ENCODE measurements at regions not wholly inside any gene's neighbourhood (a gene's known extent, or its start where the extent isn't known, plus 50 kb on each side); places are given as distances from the start of the nearest gene placed in this dataset.
"Not testable (repeated sequence)": the region's sequence is repeated elsewhere in the genome, so short reads cannot be mapped to it uniquely, and the experiment has no call there.

DNA sequence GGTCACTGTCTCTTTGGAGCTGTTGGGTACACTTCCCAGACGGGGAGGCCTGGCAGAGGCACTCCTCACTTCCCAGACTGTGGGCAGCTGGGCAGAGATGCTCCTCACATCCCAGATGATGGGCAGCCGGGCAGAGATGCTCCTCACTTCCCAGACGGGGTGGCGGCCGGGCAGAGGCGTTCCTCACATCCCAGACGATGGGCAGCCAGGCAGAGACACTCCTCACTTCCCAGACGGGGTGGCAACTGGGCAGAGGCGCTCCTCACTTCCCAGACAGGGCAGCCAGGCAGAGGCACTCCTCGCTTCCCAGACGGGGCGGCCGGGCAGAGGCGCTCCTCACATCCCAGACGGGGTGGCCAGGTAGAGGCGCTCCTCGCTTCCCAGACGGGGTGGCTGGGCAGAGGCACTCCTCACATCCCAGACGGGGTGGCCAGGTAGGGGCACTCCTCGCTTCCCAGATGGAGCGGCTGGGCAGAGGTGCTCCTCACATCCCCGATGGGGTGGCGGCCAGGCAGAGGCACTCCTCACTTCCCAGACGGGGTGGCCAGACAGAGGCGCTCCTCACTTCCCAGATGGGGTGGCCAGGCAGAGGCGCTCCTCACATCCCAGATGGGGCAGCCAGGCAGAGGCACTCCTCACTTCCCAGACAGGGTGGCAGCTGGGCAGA, 833.1 kb upstream of the RAG2 start:
- H3K27me3 ChIP-seq (ENCODE audit: insufficient read depth, low read length); H3K36me3 ChIP-seq (ENCODE audit: insufficient read depth, low read length); H3K27ac ChIP-seq (ENCODE audit: low read depth, low read length); intact Hi-C loops (cut with micrococcal nuclease); H3K27ac Mint-ChIP-seq; H3K4me3 ChIP-seq (ENCODE audit: low read length in 2 of 2); H3K4me1 Mint-ChIP-seq; CTCF ChIA-PET (ENCODE audit: partially characterized antibody); H3K9me3 ChIP-seq (ENCODE audit: control insufficient read depth in 1 of 2, low read length in 2 of 2); H3K4me3 Mint-ChIP-seq; H3K27me3 Mint-ChIP-seq; POLR2A ChIA-PET (ENCODE audit: partially characterized antibody); H3K4me1 ChIP-seq (ENCODE audit: insufficient read depth, low read length); H3K36me3 Mint-ChIP-seq; DNase-seq: not testable (repeated sequence)
- peaks cover 2 to 22% (median 14%) of the 10 kb centered on the region in 8 donors for H3K9me3 Mint-ChIP-seq

DNA sequence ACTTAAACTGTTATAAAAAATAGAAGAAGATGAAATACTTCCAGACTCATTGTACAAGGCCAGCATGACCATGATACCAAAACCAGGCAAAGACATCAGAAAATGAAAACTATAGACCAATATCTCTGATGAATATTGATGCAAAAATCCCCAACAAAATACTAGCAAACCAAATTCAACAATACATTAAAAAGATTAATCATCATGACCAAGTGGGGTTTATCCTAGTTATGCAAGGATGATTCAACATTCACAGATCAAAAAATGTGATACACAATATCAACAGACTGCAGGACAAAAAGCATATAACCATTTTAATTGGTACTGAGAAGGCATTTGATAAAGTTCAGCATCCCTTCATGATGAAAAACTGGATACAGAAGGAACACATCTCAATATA, 824.5 kb upstream of the RAG2 start:
- H3K27ac Mint-ChIP-seq: no peak overlapping the region
- ChIA-PET CTCF (ENCODE audit: partially characterized antibody) (no interaction called here), POLR2A (ENCODE audit: partially characterized antibody) (no interaction called here)
- peaks cover 1 to 39% (median 15%) of the 10 kb centered on the region in 8 donors for H3K9me3 Mint-ChIP-seq
- no peak overlapping the region for H3K4me3 Mint-ChIP-seq
- Histone ChIP-seq H3K4me3 (ENCODE audit: low read length in 2 of 2) (no peak overlapping the region), H3K9me3 (ENCODE audit: control insufficient read depth in 1 of 2, low read length in 2 of 2) (no peaks in the 10 kb centered on the region), H3K4me1 (ENCODE audit: insufficient read depth, low read length) (no peaks in the 10 kb centered on the region), H3K27me3 (ENCODE audit: insufficient read depth, low read length) (no peaks in the 10 kb centered on the region), H3K27ac (ENCODE audit: low read depth, low read length) (no peak overlapping the region), H3K36me3 (ENCODE audit: insufficient read depth, low read length) (no peaks in the 10 kb centered on the region)
- no peaks in the 10 kb centered on the region for H3K36me3 Mint-ChIP-seq
- H3K27me3 Mint-ChIP-seq: no peaks in the 10 kb centered on the region
- no peak for DNase-seq
- intact Hi-C loops (cut with micrococcal nuclease): no loop called here
- no peaks in the 10 kb centered on the region for H3K4me1 Mint-ChIP-seq

DNA sequence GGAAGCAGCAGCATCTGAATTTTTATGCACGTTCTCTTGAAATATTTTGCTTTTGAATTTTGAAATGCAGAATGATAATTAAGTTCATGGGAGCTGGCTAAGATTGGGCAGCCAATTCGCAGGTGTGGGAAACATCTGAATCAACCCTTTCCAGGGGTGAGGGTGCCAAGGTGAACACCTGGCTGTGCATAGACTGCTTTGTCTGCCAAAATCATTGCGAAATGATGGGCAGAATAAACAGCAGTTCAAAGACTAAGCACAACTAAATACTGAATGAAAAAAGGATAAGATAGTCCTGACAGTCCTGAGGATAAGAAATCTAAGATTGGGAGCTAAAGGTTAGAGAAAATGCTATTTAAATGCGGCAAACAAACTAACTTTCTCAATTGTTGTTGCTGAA, 813.3 kb upstream of the RAG2 start:
- H3K36me3 Mint-ChIP-seq: no peaks in the 10 kb centered on the region
- peaks cover 0 to 3% of the 10 kb centered on the region in 2 donors for H3K9me3 ChIP-seq (ENCODE audit: control insufficient read depth in 1 of 2, low read length in 2 of 2)
- peaks cover 2 to 17% (median 8%) of the 10 kb centered on the region in 8 donors for H3K9me3 Mint-ChIP-seq
- POLR2A ChIA-PET (ENCODE audit: partially characterized antibody): no interaction called here
- H3K4me1 ChIP-seq (ENCODE audit: insufficient read depth, low read length): no peaks in the 10 kb centered on the region
- DNase-seq: no peak
- no peak overlapping the region for H3K27ac ChIP-seq (ENCODE audit: low read depth, low read length)
- CTCF ChIA-PET (ENCODE audit: partially characterized antibody): no interaction called here
- H3K27ac Mint-ChIP-seq: no peak overlapping the region
- H3K4me3 ChIP-seq (ENCODE audit: low read length in 2 of 2): no peak overlapping the region
- no peaks in the 10 kb centered on the region for H3K4me1 Mint-ChIP-seq
- H3K4me3 Mint-ChIP-seq: no peak overlapping the region
- H3K27me3 ChIP-seq (ENCODE audit: insufficient read depth, low read length): no peaks in the 10 kb centered on the region
- intact Hi-C loops (cut with micrococcal nuclease): no loop called here
- no peaks in the 10 kb centered on the region for H3K27me3 Mint-ChIP-seq
- no peaks in the 10 kb centered on the region for H3K36me3 ChIP-seq (ENCODE audit: insufficient read depth, low read length)

DNA sequence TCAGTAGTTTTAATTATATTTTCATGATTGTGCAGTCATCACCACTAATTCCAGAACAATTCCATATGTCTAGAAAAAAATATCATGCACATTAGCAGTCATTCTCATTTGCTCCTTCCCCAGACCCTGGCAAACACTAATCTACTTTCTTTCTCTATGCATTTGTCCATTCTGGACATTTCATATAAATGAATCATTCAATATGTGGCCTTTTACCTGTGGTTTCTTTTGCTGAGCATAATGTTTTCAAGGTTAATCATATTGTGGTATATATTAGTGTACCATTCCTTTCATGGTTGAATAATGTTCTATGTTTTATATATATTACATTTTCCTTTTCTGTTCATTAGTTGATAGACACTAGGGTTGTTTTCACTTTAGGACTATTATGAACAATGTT, 811.1 kb upstream of the RAG2 start:
- POLR2A ChIA-PET (ENCODE audit: partially characterized antibody): no interaction called here
- peaks cover 2 to 19% (median 8%) of the 10 kb centered on the region in 8 donors for H3K9me3 Mint-ChIP-seq
- intact Hi-C loops (cut with micrococcal nuclease): no loop called here

DNA sequence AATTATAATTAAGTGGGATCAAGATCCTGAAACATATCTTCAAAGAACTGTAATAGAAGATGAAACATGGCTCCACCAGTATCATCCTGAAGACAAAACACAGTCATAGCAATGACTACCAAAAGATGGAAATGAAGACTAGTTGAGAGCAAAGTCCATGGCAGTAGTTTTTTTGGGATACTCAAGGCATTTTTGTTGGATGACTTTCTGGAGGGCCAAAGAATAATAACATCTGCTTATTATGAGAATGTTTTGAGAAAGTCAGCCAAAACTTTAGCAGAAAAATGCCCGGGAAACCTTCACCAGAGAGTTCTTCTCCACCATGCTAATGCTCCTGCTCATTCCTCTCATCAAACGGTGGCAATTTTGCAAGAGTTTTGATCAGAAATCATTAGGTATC, 809.4 kb upstream of the RAG2 start:
- Mint-ChIP-seq H3K27me3 (no peaks in the 10 kb centered on the region), H3K27ac (no peak overlapping the region), H3K4me1 (no peaks in the 10 kb centered on the region), H3K4me3 (no peak overlapping the region), H3K9me3 (peaks cover 0 to 23% (median 8%) of the 10 kb centered on the region in 8 donors), H3K36me3 (no peaks in the 10 kb centered on the region)
- Histone ChIP-seq H3K9me3 (ENCODE audit: control insufficient read depth in 1 of 2, low read length in 2 of 2) (peaks cover 0 to 3% of the 10 kb centered on the region in 2 donors), H3K36me3 (ENCODE audit: insufficient read depth, low read length) (no peaks in the 10 kb centered on the region), H3K4me1 (ENCODE audit: insufficient read depth, low read length) (no peaks in the 10 kb centered on the region), H3K27ac (ENCODE audit: low read depth, low read length) (no peak overlapping the region), H3K27me3 (ENCODE audit: insufficient read depth, low read length) (no peaks in the 10 kb centered on the region), H3K4me3 (ENCODE audit: low read length in 2 of 2) (no peak overlapping the region)
- DNase-seq: no peak
- ChIA-PET POLR2A (ENCODE audit: partially characterized antibody) (no interaction called here), CTCF (ENCODE audit: partially characterized antibody) (no interaction called here)
- intact Hi-C loops (cut with micrococcal nuclease): no loop called here

More for the DNA sequence above, 811.1 kb upstream of the RAG2 start:
- Mint-ChIP-seq H3K27ac (no peak overlapping the region), H3K36me3 (no peaks in the 10 kb centered on the region), H3K4me3 (no peak overlapping the region), H3K27me3 (no peaks in the 10 kb centered on the region), H3K4me1 (no peaks in the 10 kb centered on the region)
- Histone ChIP-seq H3K4me1 (ENCODE audit: insufficient read depth, low read length) (no peaks in the 10 kb centered on the region), H3K36me3 (ENCODE audit: insufficient read depth, low read length) (no peaks in the 10 kb centered on the region), H3K27ac (ENCODE audit: low read depth, low read length) (no peak overlapping the region), H3K27me3 (ENCODE audit: insufficient read depth, low read length) (no peaks in the 10 kb centered on the region), H3K9me3 (ENCODE audit: control insufficient read depth in 1 of 2, low read length in 2 of 2) (peaks cover 0 to 3% of the 10 kb centered on the region in 2 donors), H3K4me3 (ENCODE audit: low read length in 2 of 2) (no peak overlapping the region)
- DNase-seq: no peak
- CTCF ChIA-PET (ENCODE audit: partially characterized antibody): no interaction called here

DNA sequence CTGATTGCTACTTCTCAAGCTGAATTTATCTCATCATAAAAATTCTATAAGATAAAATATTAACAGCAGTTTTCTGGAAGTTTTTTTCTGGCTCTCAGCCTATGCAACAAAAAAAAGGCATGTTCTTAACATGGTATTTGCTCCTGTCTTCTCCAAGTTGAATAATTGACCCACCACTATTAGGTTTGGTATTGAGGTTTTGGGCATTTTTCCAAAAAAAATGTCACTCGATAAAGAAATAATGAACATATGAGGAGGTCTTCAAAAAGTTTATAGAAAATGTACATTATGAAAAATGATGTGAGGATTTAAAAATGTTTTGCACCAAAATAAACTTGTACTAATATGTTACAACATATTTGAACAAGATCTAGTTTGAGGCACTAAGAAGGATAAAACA, 808.6 kb upstream of the RAG2 start:
- H3K4me3 ChIP-seq (ENCODE audit: low read length in 2 of 2): no peak overlapping the region
- peaks cover 0 to 3% of the 10 kb centered on the region in 2 donors for H3K9me3 ChIP-seq (ENCODE audit: control insufficient read depth in 1 of 2, low read length in 2 of 2)
- H3K4me1 ChIP-seq (ENCODE audit: insufficient read depth, low read length): no peaks in the 10 kb centered on the region
- Mint-ChIP-seq H3K36me3 (no peaks in the 10 kb centered on the region), H3K27ac (no peak overlapping the region), H3K27me3 (no peaks in the 10 kb centered on the region), H3K9me3 (peaks cover 0 to 21% (median 5%) of the 10 kb centered on the region in 8 donors), H3K4me3 (no peak overlapping the region), H3K4me1 (no peaks in the 10 kb centered on the region)
- intact Hi-C loops (cut with micrococcal nuclease): no loop called here
- H3K27ac ChIP-seq (ENCODE audit: low read depth, low read length): no peak overlapping the region
- ChIA-PET CTCF (ENCODE audit: partially characterized antibody) (no interaction called here), POLR2A (ENCODE audit: partially characterized antibody) (no interaction called here)
- no peaks in the 10 kb centered on the region for H3K27me3 ChIP-seq (ENCODE audit: insufficient read depth, low read length)
- no peak for DNase-seq
- H3K36me3 ChIP-seq (ENCODE audit: insufficient read depth, low read length): no peaks in the 10 kb centered on the region

DNA sequence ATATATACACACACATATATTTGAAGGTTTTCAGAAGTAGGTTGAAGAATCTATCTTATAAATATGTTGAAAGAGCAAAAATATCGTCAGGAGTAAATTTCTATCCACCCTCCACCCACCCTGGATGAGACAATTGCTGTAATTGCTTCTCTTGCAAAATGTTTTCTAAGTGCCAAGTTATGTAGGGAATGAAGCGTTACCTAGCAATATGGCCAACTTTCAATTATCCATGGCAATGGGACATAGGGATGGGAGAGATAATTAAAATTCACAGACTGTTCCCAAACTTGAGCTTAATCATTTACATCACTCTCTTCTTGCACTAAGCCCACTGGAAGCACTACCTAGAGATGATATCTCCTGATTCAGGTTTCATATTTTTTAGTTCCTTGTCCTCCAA, 806.2 kb upstream of the RAG2 start:
- ChIA-PET POLR2A (ENCODE audit: partially characterized antibody) (no interaction called here), CTCF (ENCODE audit: partially characterized antibody) (no interaction called here)
- Histone ChIP-seq H3K27ac (ENCODE audit: low read depth, low read length) (no peak overlapping the region), H3K4me1 (ENCODE audit: insufficient read depth, low read length) (no peaks in the 10 kb centered on the region), H3K9me3 (ENCODE audit: control insufficient read depth in 1 of 2, low read length in 2 of 2) (no peaks in the 10 kb centered on the region), H3K36me3 (ENCODE audit: insufficient read depth, low read length) (no peaks in the 10 kb centered on the region), H3K27me3 (ENCODE audit: insufficient read depth, low read length) (no peaks in the 10 kb centered on the region), H3K4me3 (ENCODE audit: low read length in 2 of 2) (no peak overlapping the region)
- no peaks in the 10 kb centered on the region for H3K27me3 Mint-ChIP-seq
- H3K36me3 Mint-ChIP-seq: no peaks in the 10 kb centered on the region
- H3K4me3 Mint-ChIP-seq: no peak overlapping the region
- DNase-seq: no peak
- peaks cover 0 to 23% (median 4%) of the 10 kb centered on the region in 8 donors for H3K9me3 Mint-ChIP-seq
- intact Hi-C loops (cut with micrococcal nuclease): no loop called here
- no peak overlapping the region for H3K27ac Mint-ChIP-seq
- H3K4me1 Mint-ChIP-seq: no peaks in the 10 kb centered on the region

DNA sequence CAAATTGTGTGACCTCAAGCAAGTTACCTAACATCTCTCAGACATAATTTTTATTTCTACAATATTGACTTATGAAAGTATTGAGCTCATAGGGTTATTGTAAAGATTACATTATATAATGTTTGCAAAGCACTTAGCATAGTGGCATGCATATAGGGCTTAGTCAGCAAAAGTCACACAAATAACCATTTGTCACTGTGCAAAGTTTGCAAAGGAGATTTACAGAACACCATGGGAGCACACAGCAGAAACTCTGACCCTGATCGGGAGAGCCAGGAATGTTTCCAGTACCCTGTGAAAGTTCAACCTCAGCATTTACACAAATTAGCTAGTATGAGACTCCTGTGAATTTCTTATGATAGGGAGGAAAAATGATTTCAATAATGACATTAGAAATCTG, 804.6 kb upstream of the RAG2 start:
- Mint-ChIP-seq H3K27me3 (no peaks in the 10 kb centered on the region), H3K9me3 (peaks cover 0 to 30% (median 5%) of the 10 kb centered on the region in 8 donors), H3K4me3 (no peak overlapping the region), H3K36me3 (no peaks in the 10 kb centered on the region), H3K27ac (no peak overlapping the region), H3K4me1 (no peaks in the 10 kb centered on the region)
- intact Hi-C loops (cut with micrococcal nuclease): no loop called here
- Histone ChIP-seq H3K9me3 (ENCODE audit: control insufficient read depth in 1 of 2, low read length in 2 of 2) (no peaks in the 10 kb centered on the region), H3K4me1 (ENCODE audit: insufficient read depth, low read length) (no peaks in the 10 kb centered on the region), H3K27me3 (ENCODE audit: insufficient read depth, low read length) (no peaks in the 10 kb centered on the region), H3K27ac (ENCODE audit: low read depth, low read length) (no peak overlapping the region), H3K36me3 (ENCODE audit: insufficient read depth, low read length) (no peaks in the 10 kb centered on the region), H3K4me3 (ENCODE audit: low read length in 2 of 2) (no peak overlapping the region)
- ChIA-PET POLR2A (ENCODE audit: partially characterized antibody) (no interaction called here), CTCF (ENCODE audit: partially characterized antibody) (no interaction called here)
- DNase-seq: no peak

All from CD4-positive, alpha-beta memory T cell (primary cell).